Fibroblast of lung (primary cell): ENCODE measurements at regions not wholly inside any gene's neighbourhood (a gene's known extent, or its start where the extent isn't known, plus 50 kb on each side); places are given as distances from the start of the nearest gene placed in this dataset.

Experiments
- DNase-seq, 2 donors: peaks; one replicate each; pipeline versions ENCODE4 v3.0.0 to v3.0.0-alpha.2; 2010; ENCODE audit warnings: low read depth in 2 of 2
- H2AFZ ChIP-seq: 2 replicates; pipeline ENCODE4 v1.5.1; 2012; ENCODE audit warnings: low read length, control low read depth, inconsistent platforms
- H3K27ac ChIP-seq: 2 replicates; pipeline ENCODE4 v1.5.1; 2011; ENCODE audit warnings: low read length, control low read depth; ENCODE audit not compliant: insufficient read depth
- H3K27me3 ChIP-seq: 2 replicates; pipeline ENCODE4 v1.5.1; 2011; ENCODE audit warnings: mild to moderate bottlenecking, low read length; ENCODE audit not compliant: control insufficient read depth, insufficient read depth
- H3K36me3 ChIP-seq: 2 replicates; pipeline ENCODE4 v1.5.1; 2011; ENCODE audit warnings: low read length; ENCODE audit not compliant: control insufficient read depth, insufficient read depth
- H3K4me1 ChIP-seq: 2 replicates; pipeline ENCODE4 v1.5.1; 2011; ENCODE audit warnings: low read length; ENCODE audit not compliant: control insufficient read depth, insufficient read depth; ENCODE audit errors: extremely low read depth
- H3K4me2 ChIP-seq: 2 replicates; pipeline ENCODE4 v1.5.1; 2011; ENCODE audit warnings: low read length, control low read depth; ENCODE audit not compliant: insufficient read depth; ENCODE audit errors: extremely low read depth
- H3K4me3 ChIP-seq, 4 experiments: fragments of 200-600 bp in 1 of 4; sonication (generic) in 1 of 4; replicated peaks in 1 of 4; 2 replicates each; pipeline ENCODE4 v1.5.1; 2011 to 2016; ENCODE audit warnings: low read length in 4 of 4, low read depth in 3 of 4, mild to moderate bottlenecking in 3 of 4, control low read depth in 2 of 4, inconsistent platforms in 1 of 4, mixed read lengths in 1 of 4; ENCODE audit not compliant: insufficient read depth in 1 of 4; ENCODE audit errors: control extremely low read depth in 1 of 4
- H3K79me2 ChIP-seq: 2 replicates; pipeline ENCODE4 v1.5.1; 2012; ENCODE audit warnings: mild to moderate bottlenecking, low read length, inconsistent platforms; ENCODE audit not compliant: control insufficient read depth, insufficient read depth
- H3K9ac ChIP-seq: 2 replicates; pipeline ENCODE4 v1.5.1; 2011; ENCODE audit warnings: mild to moderate bottlenecking, low read length, control low read depth; ENCODE audit not compliant: insufficient read depth
- H3K9me3 ChIP-seq: 2 replicates; pipeline ENCODE4 v1.5.1; 2012; ENCODE audit warnings: low read depth, low read length; ENCODE audit not compliant: control insufficient read depth, insufficient read depth
- H4K20me1 ChIP-seq: 2 replicates; pipeline ENCODE4 v1.5.1; 2011; ENCODE audit warnings: low read length; ENCODE audit not compliant: control insufficient read depth, insufficient read depth; ENCODE audit errors: extremely low read depth
- EZH2 ChIP-seq: IDR thresholded peaks from 2 replicates; pipeline ENCODE4 v1.5.1; 2012; ENCODE audit warnings: low read length, control low read depth, mild to moderate bottlenecking; ENCODE audit errors: missing control alignments
- TF ChIP-seq, protein P1 (sequence below), 2 donors: IDR thresholded peaks in 1 of 2; conservative IDR thresholded peaks in 1 of 2; 1 replicate in 1 of 2; 2 replicates in 1 of 2; pipeline ENCODE4 v1.5.1; 2011 to 2012; ENCODE audit warnings: low read length in 2 of 2, control low read depth in 1 of 2, inconsistent platforms in 1 of 2, low read depth in 1 of 2, mild to moderate bottlenecking in 1 of 2

DNA sequence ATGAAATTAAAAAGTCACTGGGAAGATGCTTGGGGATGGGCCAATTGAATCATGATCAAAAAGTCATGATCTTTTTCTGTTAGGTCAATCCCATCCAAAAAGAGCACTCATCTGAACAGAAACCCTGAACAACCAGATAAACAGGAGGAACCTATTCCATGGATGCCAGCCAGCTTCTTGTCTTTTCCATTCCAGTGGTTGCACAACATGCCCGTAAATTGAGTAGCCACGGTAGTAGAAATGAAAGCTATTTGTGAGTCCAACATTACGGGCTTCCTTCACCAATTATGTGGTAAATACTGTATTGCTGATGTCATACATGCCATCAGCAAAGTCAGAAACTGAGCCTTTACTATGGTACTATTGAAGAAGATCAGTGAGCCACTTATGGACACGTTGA, 982.4 kb upstream of the HS3ST1 start:
- DNase-seq = peak in 1 of 2 donors; percentile 18
- no peaks in the 10 kb centered on the region for H3K4me1 ChIP-seq
- H3K36me3 ChIP-seq = no peaks in the 10 kb centered on the region
- H3K4me2 ChIP-seq = no peak overlapping the region
- no peak for TF ChIP-seq EZH2
- TF ChIP-seq, protein P1, sequence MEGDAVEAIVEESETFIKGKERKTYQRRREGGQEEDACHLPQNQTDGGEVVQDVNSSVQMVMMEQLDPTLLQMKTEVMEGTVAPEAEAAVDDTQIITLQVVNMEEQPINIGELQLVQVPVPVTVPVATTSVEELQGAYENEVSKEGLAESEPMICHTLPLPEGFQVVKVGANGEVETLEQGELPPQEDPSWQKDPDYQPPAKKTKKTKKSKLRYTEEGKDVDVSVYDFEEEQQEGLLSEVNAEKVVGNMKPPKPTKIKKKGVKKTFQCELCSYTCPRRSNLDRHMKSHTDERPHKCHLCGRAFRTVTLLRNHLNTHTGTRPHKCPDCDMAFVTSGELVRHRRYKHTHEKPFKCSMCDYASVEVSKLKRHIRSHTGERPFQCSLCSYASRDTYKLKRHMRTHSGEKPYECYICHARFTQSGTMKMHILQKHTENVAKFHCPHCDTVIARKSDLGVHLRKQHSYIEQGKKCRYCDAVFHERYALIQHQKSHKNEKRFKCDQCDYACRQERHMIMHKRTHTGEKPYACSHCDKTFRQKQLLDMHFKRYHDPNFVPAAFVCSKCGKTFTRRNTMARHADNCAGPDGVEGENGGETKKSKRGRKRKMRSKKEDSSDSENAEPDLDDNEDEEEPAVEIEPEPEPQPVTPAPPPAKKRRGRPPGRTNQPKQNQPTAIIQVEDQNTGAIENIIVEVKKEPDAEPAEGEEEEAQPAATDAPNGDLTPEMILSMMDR (conservative IDR thresholded peaks at IDR 0.05 in 1 of 2, IDR thresholded peaks at IDR 0.05 in 1 of 2; ENCODE audit: low read depth in 1 of 2, low read length in 2 of 2) = no peak
- no peak overlapping the region for H2AFZ ChIP-seq
- H3K79me2 ChIP-seq = no peaks in the 10 kb centered on the region
- H3K9ac ChIP-seq = no peak overlapping the region
- no peak overlapping the region for H3K27ac ChIP-seq
- no peak overlapping the region for H3K4me3 ChIP-seq
- H4K20me1 ChIP-seq = no peaks in the 10 kb centered on the region
- no peaks in the 10 kb centered on the region for H3K27me3 ChIP-seq
- H3K9me3 ChIP-seq = no peaks in the 10 kb centered on the region

DNA sequence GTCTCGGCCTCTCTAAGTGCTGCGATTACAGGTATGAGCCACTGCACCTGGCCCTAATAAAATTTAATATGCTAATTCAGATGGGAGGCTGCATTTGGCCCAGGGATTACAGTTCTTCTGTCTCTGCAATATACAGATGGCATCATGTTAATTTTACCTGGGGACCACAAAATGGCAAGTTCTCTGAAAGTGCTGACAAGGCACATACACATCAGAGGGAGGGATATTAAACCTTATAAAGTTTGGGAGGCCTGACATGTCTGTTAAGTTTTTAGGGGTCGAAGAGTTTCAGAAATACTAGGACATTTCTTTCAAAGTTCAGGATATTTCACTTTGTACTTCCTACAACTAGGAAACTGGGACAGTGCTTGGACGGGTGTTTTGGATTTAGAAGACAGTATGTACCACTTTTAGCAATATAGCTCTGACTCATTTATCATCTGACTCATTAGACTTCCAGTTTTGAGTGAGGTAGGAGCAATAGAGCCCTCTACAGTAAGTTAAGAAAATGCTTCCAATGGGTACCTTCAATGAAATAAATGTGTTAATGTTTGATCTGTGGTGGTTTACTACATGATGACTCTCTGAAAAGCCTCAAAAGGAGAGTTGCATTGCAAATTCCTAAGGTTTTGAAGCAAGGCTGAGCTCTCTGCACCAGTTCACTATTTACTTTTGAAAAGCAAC, 981.0 kb upstream of the HS3ST1 start:
- no peaks in the 10 kb centered on the region for H3K36me3 ChIP-seq

DNA sequence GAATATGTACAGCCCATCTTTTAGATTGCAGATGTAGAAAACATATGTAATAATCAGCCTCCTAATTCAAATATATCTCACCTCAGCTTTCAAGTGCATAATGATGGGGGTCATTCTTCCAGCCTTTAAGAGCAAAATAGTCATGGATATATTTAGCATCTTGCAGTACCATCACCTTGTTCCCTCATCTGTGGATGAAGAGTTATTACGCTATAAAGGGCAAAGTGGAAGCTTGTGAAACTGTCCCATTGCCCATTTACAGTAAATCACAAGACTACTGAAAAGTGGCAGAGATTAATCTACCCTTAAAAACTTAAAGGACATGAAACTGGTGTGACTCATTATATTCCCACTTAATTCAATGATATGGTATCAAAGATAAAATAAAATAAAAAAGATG, 979.7 kb upstream of the HS3ST1 start:
- no peak for DNase-seq
- no peak overlapping the region for H3K4me2 ChIP-seq
- TF ChIP-seq, protein P1 (conservative IDR thresholded peaks at IDR 0.05 in 1 of 2, IDR thresholded peaks at IDR 0.05 in 1 of 2; ENCODE audit: low read depth in 1 of 2, low read length in 2 of 2) = no peak
- no peak overlapping the region for H3K4me3 ChIP-seq
- no peak overlapping the region for H2AFZ ChIP-seq
- H4K20me1 ChIP-seq = no peaks in the 10 kb centered on the region
- H3K36me3 ChIP-seq = no peaks in the 10 kb centered on the region
- H3K27me3 ChIP-seq = no peaks in the 10 kb centered on the region
- H3K79me2 ChIP-seq = no peaks in the 10 kb centered on the region
- H3K9me3 ChIP-seq = no peaks in the 10 kb centered on the region
- H3K27ac ChIP-seq = no peak overlapping the region
- no peak overlapping the region for H3K9ac ChIP-seq
- no peaks in the 10 kb centered on the region for H3K4me1 ChIP-seq

More for the DNA sequence above, 981.0 kb upstream of the HS3ST1 start:
- H3K9ac ChIP-seq = no peak overlapping the region
- no peaks in the 10 kb centered on the region for H4K20me1 ChIP-seq
- H2AFZ ChIP-seq = no peak overlapping the region
- H3K4me1 ChIP-seq = no peaks in the 10 kb centered on the region
- no peak overlapping the region for H3K27ac ChIP-seq
- no peak overlapping the region for H3K4me3 ChIP-seq
- H3K4me2 ChIP-seq = no peak overlapping the region
- H3K27me3 ChIP-seq = no peaks in the 10 kb centered on the region
- H3K79me2 ChIP-seq = no peaks in the 10 kb centered on the region
- no peak for TF ChIP-seq EZH2
- TF ChIP-seq, protein P1 (conservative IDR thresholded peaks at IDR 0.05 in 1 of 2, IDR thresholded peaks at IDR 0.05 in 1 of 2; ENCODE audit: low read depth in 1 of 2, low read length in 2 of 2) = peak in 1 of 2 donors; percentile 17
- no peaks in the 10 kb centered on the region for H3K9me3 ChIP-seq
- peak; percentile 1 to 61 for DNase-seq
